ENCODE measurements at regions not wholly inside any gene's neighbourhood (a gene's known extent, or its start where the extent isn't known, plus 50 kb on each side); places are given as distances from the start of the nearest gene placed in this dataset.

- no peaks in the 10 kb centered on the region for H3K9me2 ChIP-seq (replicated peaks; ENCODE audit: insufficient read depth)
- no peaks in the 10 kb centered on the region for H3K4me1 ChIP-seq (ENCODE audit: insufficient read depth)
- no peaks in the 10 kb centered on the region for H3K79me2 ChIP-seq
- TF ChIP-seq EZH2 (IDR thresholded peaks at IDR 0.05; ENCODE audit: borderline replicate concordance) (no peak), EZH2phosphoT487 (IDR thresholded peaks at IDR 0.05; ENCODE audit: low read depth, severe bottlenecking, unreplicated experiment) (no peak), CTCF (IDR thresholded peaks at IDR 0.05; ENCODE audit: poor library complexity) (no peak)
- 82% methylated on average over 3 of the region's 3 CpGs for WGBS (ENCODE audit: low lambda C conversion rate, missing lambda C conversion rate)
- H3K9me3 ChIP-seq (ENCODE audit: low read depth), result no peaks in the 10 kb centered on the region
- no peak overlapping the region for H3K27ac ChIP-seq
- H2AFZ ChIP-seq, result no peak overlapping the region
- no peaks in the 10 kb centered on the region for H3K27me3 ChIP-seq
- no peaks in the 10 kb centered on the region for H3K36me3 ChIP-seq (replicated peaks; ENCODE audit: insufficient read depth, low read depth)
- H4K20me1 ChIP-seq (ENCODE audit: insufficient read depth, poor library complexity, severe bottlenecking), result no peaks in the 10 kb centered on the region
- no peak overlapping the region for H3K4me2 ChIP-seq
- DNase-seq (ENCODE audit: low spot score), result no peak
- no peak overlapping the region for H3K4me3 ChIP-seq
Measured at GRCh38 chr2:37425408-37425807, 81.0 kb downstream of the QPCT start.

GRCh38 chr2:37427241-37427640 lies 82.8 kb downstream of the QPCT start:
- no peak for TF ChIP-seq CTCF (IDR thresholded peaks at IDR 0.05; ENCODE audit: poor library complexity)
- no peak for TF ChIP-seq EZH2 (IDR thresholded peaks at IDR 0.05; ENCODE audit: borderline replicate concordance)
- no peak for TF ChIP-seq EZH2phosphoT487 (IDR thresholded peaks at IDR 0.05; ENCODE audit: low read depth, severe bottlenecking, unreplicated experiment)
- no peak for DNase-seq (ENCODE audit: low spot score)
- Histone ChIP-seq H3K4me1 (ENCODE audit: insufficient read depth) (no peaks in the 10 kb centered on the region), H3K27me3 (no peaks in the 10 kb centered on the region), H3K27ac (no peak overlapping the region), H3K36me3 (replicated peaks; ENCODE audit: insufficient read depth, low read depth) (no peaks in the 10 kb centered on the region), H3K79me2 (no peaks in the 10 kb centered on the region), H3K9me3 (ENCODE audit: low read depth) (no peaks in the 10 kb centered on the region), H3K4me3 (no peak overlapping the region), H4K20me1 (ENCODE audit: insufficient read depth, poor library complexity, severe bottlenecking) (no peaks in the 10 kb centered on the region), H3K9me2 (replicated peaks; ENCODE audit: insufficient read depth) (no peaks in the 10 kb centered on the region), H3K4me2 (no peak overlapping the region), H2AFZ (no peak overlapping the region)

DNA sequence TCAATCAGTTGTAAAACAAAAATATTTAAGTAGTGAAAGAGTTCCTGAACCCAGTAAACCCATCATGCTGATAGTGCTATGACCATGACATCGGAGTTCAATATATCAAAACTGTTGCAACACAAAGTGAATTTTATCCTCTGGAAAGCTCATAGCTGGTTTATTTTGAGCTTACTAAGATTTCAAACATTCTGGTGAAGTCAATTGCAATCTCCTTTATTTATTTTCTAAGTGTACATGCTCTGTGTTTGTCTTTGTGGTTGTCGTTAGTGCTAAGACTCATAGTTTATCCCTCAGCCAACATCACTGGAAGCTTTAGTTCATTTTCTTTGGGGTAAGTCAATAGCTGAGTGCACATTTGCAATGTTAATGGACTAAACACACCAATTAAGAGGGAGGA lies 91.9 kb downstream of the QPCT start:
- Histone ChIP-seq H3K9me2 (replicated peaks; ENCODE audit: insufficient read depth) (no peaks in the 10 kb centered on the region), H3K4me1 (ENCODE audit: insufficient read depth) (no peaks in the 10 kb centered on the region), H3K36me3 (replicated peaks; ENCODE audit: insufficient read depth, low read depth) (no peaks in the 10 kb centered on the region), H3K4me2 (no peak overlapping the region), H3K79me2 (no peaks in the 10 kb centered on the region), H4K20me1 (ENCODE audit: insufficient read depth, poor library complexity, severe bottlenecking) (no peaks in the 10 kb centered on the region), H3K4me3 (no peak overlapping the region), H2AFZ (no peak overlapping the region), H3K27ac (no peak overlapping the region), H3K27me3 (no peaks in the 10 kb centered on the region), H3K9me3 (ENCODE audit: low read depth) (no peaks in the 10 kb centered on the region)
- WGBS (ENCODE audit: low lambda C conversion rate, missing lambda C conversion rate), result 57% methylated on average over 2 of the region's 2 CpGs
- TF ChIP-seq EZH2phosphoT487 (IDR thresholded peaks at IDR 0.05; ENCODE audit: low read depth, severe bottlenecking, unreplicated experiment) (no peak), EZH2 (IDR thresholded peaks at IDR 0.05; ENCODE audit: borderline replicate concordance) (no peak), CTCF (IDR thresholded peaks at IDR 0.05; ENCODE audit: poor library complexity) (no peak)
- DNase-seq (ENCODE audit: low spot score), result no peak

GRCh38 chr2:37439131-37439642 lies 94.8 kb downstream of the QPCT start:
- no peak for TF ChIP-seq EZH2 (IDR thresholded peaks at IDR 0.05; ENCODE audit: borderline replicate concordance)
- TF ChIP-seq EZH2phosphoT487 (IDR thresholded peaks at IDR 0.05; ENCODE audit: low read depth, severe bottlenecking, unreplicated experiment), result no peak
- TF ChIP-seq CTCF (IDR thresholded peaks at IDR 0.05; ENCODE audit: poor library complexity), result no peak
- H3K27ac ChIP-seq, result no peak overlapping the region
- H3K27me3 ChIP-seq, result no peaks in the 10 kb centered on the region
- no peaks in the 10 kb centered on the region for H3K36me3 ChIP-seq (replicated peaks; ENCODE audit: insufficient read depth, low read depth)
- no peaks in the 10 kb centered on the region for H3K9me2 ChIP-seq (replicated peaks; ENCODE audit: insufficient read depth)
- no peaks in the 10 kb centered on the region for H3K79me2 ChIP-seq
- H3K4me1 ChIP-seq (ENCODE audit: insufficient read depth), result no peaks in the 10 kb centered on the region
- no peak overlapping the region for H3K4me2 ChIP-seq
- no peak overlapping the region for H2AFZ ChIP-seq
- H4K20me1 ChIP-seq (ENCODE audit: insufficient read depth, poor library complexity, severe bottlenecking), result no peaks in the 10 kb centered on the region
- DNase-seq (ENCODE audit: low spot score), result no peak
- no peak overlapping the region for H3K4me3 ChIP-seq
- no peaks in the 10 kb centered on the region for H3K9me3 ChIP-seq (ENCODE audit: low read depth)
